ENCODE measurements at regions not wholly inside any gene's neighbourhood (a gene's known extent, or its start where the extent isn't known, plus 50 kb on each side); places are given as distances from the start of the nearest gene placed in this dataset.

- TF ChIP-seq POLR2A (IDR thresholded peaks at IDR 0.05; ENCODE audit: low read length) (no peak), GATA1 (IDR thresholded peaks at IDR 0.05; ENCODE audit: low read depth, low read length) (no peak)
Measured at GRCh38 chr1:4029376-4029775, 129.3 kb upstream of the C1orf174 start.

Data from erythroblast (primary cell).